ENCODE measurements at regions not wholly inside any gene's neighbourhood (a gene's known extent, or its start where the extent isn't known, plus 50 kb on each side); places are given as distances from the start of the nearest gene placed in this dataset.

- Histone ChIP-seq H3K9ac (ENCODE audit: low read length) (no peak overlapping the region), H3K4me1 (ENCODE audit: low read length) (no peaks in the 10 kb centered on the region), H3K4me2 (ENCODE audit: low read depth, low read length) (no peak overlapping the region)
These were observed 632.1 kb downstream of the DIAPH3 start for GRCh38 chr13:59531571-59532091.

GRCh38 chr13:59532405-59532804, 631.3 kb downstream of the DIAPH3 start:
- no peaks in the 10 kb centered on the region for H3K79me2 ChIP-seq (ENCODE audit: low read length)
- no peaks in the 10 kb centered on the region for H3K36me3 ChIP-seq (replicated peaks; ENCODE audit: insufficient read depth, low read length)
- H2AFZ ChIP-seq (ENCODE audit: low read length): no peak overlapping the region
- no peaks in the 10 kb centered on the region for H3K9me3 ChIP-seq (replicated peaks; ENCODE audit: insufficient read depth, low read length)
- no peak overlapping the region for H3K4me2 ChIP-seq (ENCODE audit: low read depth, low read length)
- H3K9ac ChIP-seq (ENCODE audit: low read length): no peak overlapping the region
- no peaks in the 10 kb centered on the region for H4K20me1 ChIP-seq (ENCODE audit: insufficient read depth, low read length)
- H3K4me1 ChIP-seq (ENCODE audit: low read length): no peaks in the 10 kb centered on the region
- H3K27me3 ChIP-seq (replicated peaks; ENCODE audit: insufficient read depth, low read length): no peaks in the 10 kb centered on the region
- H3K9me2 ChIP-seq (replicated peaks; ENCODE audit: insufficient read depth, low read length): no peaks in the 10 kb centered on the region
- H3K4me3 ChIP-seq (ENCODE audit: low read length): no peak overlapping the region
- TF ChIP-seq EZH2 (optimal IDR thresholded peaks at IDR 0.05; ENCODE audit: low read depth, low read length) (no peak), EZH2phosphoT487 (IDR thresholded peaks at IDR 0.05; ENCODE audit: low read length) (no peak)
- TF ChIP-seq, protein P1, sequence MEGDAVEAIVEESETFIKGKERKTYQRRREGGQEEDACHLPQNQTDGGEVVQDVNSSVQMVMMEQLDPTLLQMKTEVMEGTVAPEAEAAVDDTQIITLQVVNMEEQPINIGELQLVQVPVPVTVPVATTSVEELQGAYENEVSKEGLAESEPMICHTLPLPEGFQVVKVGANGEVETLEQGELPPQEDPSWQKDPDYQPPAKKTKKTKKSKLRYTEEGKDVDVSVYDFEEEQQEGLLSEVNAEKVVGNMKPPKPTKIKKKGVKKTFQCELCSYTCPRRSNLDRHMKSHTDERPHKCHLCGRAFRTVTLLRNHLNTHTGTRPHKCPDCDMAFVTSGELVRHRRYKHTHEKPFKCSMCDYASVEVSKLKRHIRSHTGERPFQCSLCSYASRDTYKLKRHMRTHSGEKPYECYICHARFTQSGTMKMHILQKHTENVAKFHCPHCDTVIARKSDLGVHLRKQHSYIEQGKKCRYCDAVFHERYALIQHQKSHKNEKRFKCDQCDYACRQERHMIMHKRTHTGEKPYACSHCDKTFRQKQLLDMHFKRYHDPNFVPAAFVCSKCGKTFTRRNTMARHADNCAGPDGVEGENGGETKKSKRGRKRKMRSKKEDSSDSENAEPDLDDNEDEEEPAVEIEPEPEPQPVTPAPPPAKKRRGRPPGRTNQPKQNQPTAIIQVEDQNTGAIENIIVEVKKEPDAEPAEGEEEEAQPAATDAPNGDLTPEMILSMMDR (IDR thresholded peaks at IDR 0.05; ENCODE audit: low read length): no peak
- no peak overlapping the region for H3K27ac ChIP-seq (ENCODE audit: low read length)
- DNase-seq: no peak
- no peaks in the 10 kb centered on the region for H3F3A ChIP-seq (ENCODE audit: insufficient read depth, low read length)

More at GRCh38 chr13:59531571-59532091, 632.1 kb downstream of the DIAPH3 start:
- Histone ChIP-seq H3F3A (ENCODE audit: insufficient read depth, low read length) (no peaks in the 10 kb centered on the region), H3K9me3 (replicated peaks; ENCODE audit: insufficient read depth, low read length) (no peaks in the 10 kb centered on the region), H3K27ac (ENCODE audit: low read length) (no peak overlapping the region), H3K79me2 (ENCODE audit: low read length) (no peaks in the 10 kb centered on the region), H3K4me3 (ENCODE audit: low read length) (no peak overlapping the region), H3K9me2 (replicated peaks; ENCODE audit: insufficient read depth, low read length) (no peaks in the 10 kb centered on the region), H3K27me3 (replicated peaks; ENCODE audit: insufficient read depth, low read length) (no peaks in the 10 kb centered on the region), H4K20me1 (ENCODE audit: insufficient read depth, low read length) (no peaks in the 10 kb centered on the region), H3K36me3 (replicated peaks; ENCODE audit: insufficient read depth, low read length) (no peaks in the 10 kb centered on the region), H2AFZ (ENCODE audit: low read length) (no peak overlapping the region)
- TF ChIP-seq EZH2 (optimal IDR thresholded peaks at IDR 0.05; ENCODE audit: low read depth, low read length) (no peak), EZH2phosphoT487 (IDR thresholded peaks at IDR 0.05; ENCODE audit: low read length) (no peak)
- TF ChIP-seq, protein P1 (IDR thresholded peaks at IDR 0.05; ENCODE audit: low read length): no peak
- DNase-seq: no peak

DNA sequence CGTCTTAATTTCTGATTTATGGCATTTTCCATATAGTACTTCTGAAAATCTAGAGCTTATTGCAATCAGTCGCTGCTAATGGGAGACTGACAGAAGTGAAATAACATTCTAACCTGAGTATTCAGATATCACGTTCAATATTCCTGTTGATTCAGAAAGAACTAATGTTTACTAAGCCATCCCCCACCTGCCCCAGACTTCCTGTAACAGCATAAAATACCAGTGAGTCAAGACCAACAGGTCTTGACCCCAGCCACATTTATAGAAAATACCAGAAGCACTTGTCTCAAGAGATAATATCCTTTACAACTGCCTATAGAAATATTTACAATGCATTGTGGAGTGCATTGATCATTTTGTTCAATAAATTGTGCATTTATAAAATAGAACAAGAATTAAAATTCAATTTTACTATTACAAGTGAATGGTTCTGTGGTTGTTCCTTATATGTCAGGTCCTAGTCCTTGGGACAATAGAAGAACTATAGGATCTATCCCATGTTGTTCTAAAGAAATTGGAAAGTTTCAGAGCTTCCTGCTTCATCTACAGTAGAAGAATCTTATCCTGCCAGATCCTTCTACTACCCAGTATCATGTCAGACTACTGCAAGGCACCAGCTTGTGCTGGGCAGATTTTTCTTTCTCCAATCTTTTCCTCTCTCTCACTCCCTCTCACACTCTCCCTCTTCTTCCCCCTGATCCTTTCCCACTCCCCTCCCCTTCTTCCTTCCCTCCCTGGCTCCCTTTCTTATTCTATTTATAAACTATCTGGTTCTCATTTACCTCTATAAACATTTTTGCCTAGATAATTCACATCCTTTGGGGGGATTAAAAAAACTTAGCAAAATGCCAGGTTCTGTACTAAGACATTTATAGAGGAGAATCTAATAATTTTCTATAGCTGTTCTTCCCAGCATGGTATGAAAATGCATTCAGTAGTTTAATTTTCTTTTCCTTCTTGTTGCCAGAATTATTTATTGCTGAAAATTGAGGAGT, 629.9 kb downstream of the DIAPH3 start:
- Histone ChIP-seq H3K9me3 (replicated peaks; ENCODE audit: insufficient read depth, low read length) (no peaks in the 10 kb centered on the region), H4K20me1 (ENCODE audit: insufficient read depth, low read length) (no peaks in the 10 kb centered on the region), H3K79me2 (ENCODE audit: low read length) (no peaks in the 10 kb centered on the region), H2AFZ (ENCODE audit: low read length) (no peak overlapping the region), H3K9me2 (replicated peaks; ENCODE audit: insufficient read depth, low read length) (no peaks in the 10 kb centered on the region), H3K9ac (ENCODE audit: low read length) (no peak overlapping the region), H3F3A (ENCODE audit: insufficient read depth, low read length) (no peaks in the 10 kb centered on the region), H3K27ac (ENCODE audit: low read length) (no peak overlapping the region), H3K36me3 (replicated peaks; ENCODE audit: insufficient read depth, low read length) (no peaks in the 10 kb centered on the region), H3K4me2 (ENCODE audit: low read depth, low read length) (no peak overlapping the region), H3K27me3 (replicated peaks; ENCODE audit: insufficient read depth, low read length) (no peaks in the 10 kb centered on the region), H3K4me3 (ENCODE audit: low read length) (no peak overlapping the region), H3K4me1 (ENCODE audit: low read length) (no peaks in the 10 kb centered on the region)
- TF ChIP-seq EZH2phosphoT487 (IDR thresholded peaks at IDR 0.05; ENCODE audit: low read length) (no peak), EZH2 (optimal IDR thresholded peaks at IDR 0.05; ENCODE audit: low read depth, low read length) (no peak)
- TF ChIP-seq, protein P1 (IDR thresholded peaks at IDR 0.05; ENCODE audit: low read length): no peak
- DNase-seq: no peak
